Osteoblast (primary cell): ENCODE measurements at regions not wholly inside any gene's neighbourhood (a gene's known extent, or its start where the extent isn't known, plus 50 kb on each side); places are given as distances from the start of the nearest gene placed in this dataset.
A peak's percentile ranks its signal among the peaks of the same experiment; 100 is the strongest.

Source experiments
- DNase-seq: peaks from one replicate; pipeline ENCODE4 v3.0.0; 2011; ENCODE audit warnings: low spot score, mixed read lengths; ENCODE audit not compliant: insufficient read length; ENCODE audit errors: missing footprints
- H2AFZ ChIP-seq: 2 replicates; pipeline ENCODE4 v1.6.0; 2011; ENCODE audit warnings: mild to moderate bottlenecking, low read length
- H3K27ac ChIP-seq: 2 replicates; pipeline ENCODE4 v1.5.1; 2011; ENCODE audit warnings: mild to moderate bottlenecking, low read depth, low read length, moderate library complexity
- H3K27me3 ChIP-seq: 2 replicates; pipeline ENCODE4 v1.6.0; 2012; ENCODE audit warnings: mild to moderate bottlenecking, control low read depth, inconsistent platforms, low read length, moderate library complexity; ENCODE audit not compliant: insufficient read depth
- H3K36me3 ChIP-seq: 2 replicates; pipeline ENCODE4 v1.5.1; 2011; ENCODE audit warnings: mild to moderate bottlenecking, low read length, control low read depth, moderate library complexity; ENCODE audit not compliant: insufficient read depth
- H3K4me1 ChIP-seq: 2 replicates; pipeline ENCODE4 v1.5.1; 2011; ENCODE audit warnings: mild to moderate bottlenecking, low read length, control low read depth, moderate library complexity; ENCODE audit not compliant: insufficient read depth
- H3K4me2 ChIP-seq: 2 replicates; pipeline ENCODE4 v1.6.0; 2011; ENCODE audit warnings: mild to moderate bottlenecking, low read length; ENCODE audit not compliant: insufficient read depth
- H3K4me3 ChIP-seq: fragments of 200-600 bp; sonication (generic); 3 replicates; pipeline ENCODE4 v1.5.1; 2012; ENCODE audit warnings: mild to moderate bottlenecking, low read length, inconsistent platforms; ENCODE audit not compliant: insufficient read depth
- H3K79me2 ChIP-seq: 2 replicates; pipeline ENCODE4 v1.6.0; 2012; ENCODE audit warnings: mild to moderate bottlenecking, low read length, control low read depth, inconsistent platforms; ENCODE audit not compliant: insufficient read depth
- H3K9me3 ChIP-seq: 2 replicates; pipeline ENCODE4 v1.5.1; 2011; ENCODE audit warnings: low read depth, low read length, control low read depth
- H4K20me1 ChIP-seq: 2 replicates; pipeline ENCODE4 v1.6.0; 2012; ENCODE audit warnings: mild to moderate bottlenecking, low read length, control low read depth; ENCODE audit not compliant: insufficient read depth
- CTCF ChIP-seq: IDR thresholded peaks from 2 replicates; pipeline ENCODE4 v1.5.1; 2011; ENCODE audit warnings: mild to moderate bottlenecking, low read depth, low read length, moderate library complexity; ENCODE audit errors: extremely low read depth

- no peak overlapping the region for H3K27ac ChIP-seq
- H3K36me3 ChIP-seq = no peaks in the 10 kb centered on the region
- no peaks in the 10 kb centered on the region for H3K27me3 ChIP-seq
- H3K79me2 ChIP-seq = no peaks in the 10 kb centered on the region
- TF ChIP-seq CTCF = no peak
- H3K4me1 ChIP-seq = no peaks in the 10 kb centered on the region
- H4K20me1 ChIP-seq = no peaks in the 10 kb centered on the region
- H2AFZ ChIP-seq = no peak overlapping the region
- DNase-seq = peak; percentile 50
- no peak overlapping the region for H3K4me2 ChIP-seq
- no peak overlapping the region for H3K4me3 ChIP-seq
- H3K9me3 ChIP-seq = no peaks in the 10 kb centered on the region
These were observed 71.4 kb upstream of the COG2 start for GRCh38 chr1:230570724-230571360.

GRCh38 chr1:230569201-230569600 is 73.1 kb upstream of the COG2 start:
- Histone ChIP-seq H3K9me3 (no peaks in the 10 kb centered on the region), H3K79me2 (no peaks in the 10 kb centered on the region), H3K4me1 (no peaks in the 10 kb centered on the region), H3K36me3 (no peaks in the 10 kb centered on the region), H4K20me1 (no peaks in the 10 kb centered on the region), H2AFZ (no peak overlapping the region), H3K4me3 (no peak overlapping the region), H3K27ac (no peak overlapping the region), H3K27me3 (no peaks in the 10 kb centered on the region), H3K4me2 (no peak overlapping the region)
- DNase-seq = no peak
- TF ChIP-seq CTCF = no peak

- Histone ChIP-seq H2AFZ (no peak overlapping the region), H3K79me2 (no peaks in the 10 kb centered on the region), H3K27me3 (no peaks in the 10 kb centered on the region), H4K20me1 (no peaks in the 10 kb centered on the region), H3K4me2 (no peak overlapping the region), H3K9me3 (no peaks in the 10 kb centered on the region), H3K27ac (no peak overlapping the region), H3K4me1 (no peaks in the 10 kb centered on the region), H3K4me3 (no peak overlapping the region), H3K36me3 (no peaks in the 10 kb centered on the region)
- no peak for TF ChIP-seq CTCF
- no peak for DNase-seq
These were observed 73.6 kb upstream of the COG2 start for GRCh38 chr1:230568676-230569075.

- no peak for TF ChIP-seq CTCF
- H3K4me2 ChIP-seq = peak overlapping the region; percentile 18
- no peaks in the 10 kb centered on the region for H3K9me3 ChIP-seq
- no peaks in the 10 kb centered on the region for H3K36me3 ChIP-seq
- H3K27ac ChIP-seq = no peak overlapping the region
- no peak overlapping the region for H3K4me3 ChIP-seq
- peak; percentile 11 for DNase-seq
- H3K27me3 ChIP-seq = no peaks in the 10 kb centered on the region
- H4K20me1 ChIP-seq = no peaks in the 10 kb centered on the region
- no peak overlapping the region for H2AFZ ChIP-seq
- H3K4me1 ChIP-seq = no peaks in the 10 kb centered on the region
- H3K79me2 ChIP-seq = no peaks in the 10 kb centered on the region
These were observed 74.3 kb upstream of the COG2 start for GRCh38 chr1:230568008-230568407.
